Mesenchymal stem cell (in vitro differentiated cells and primary cell): ENCODE measurements at regions not wholly inside any gene's neighbourhood (a gene's known extent, or its start where the extent isn't known, plus 50 kb on each side); places are given as distances from the start of the nearest gene placed in this dataset.

Experiments
- DNase-seq: peaks from one replicate; pipeline ENCODE4 v3.0.0-alpha.2; 2013
- H2AFZ ChIP-seq: one replicate; pipeline ENCODE4 v1.6.1; 2013; ENCODE audit warnings: low read depth, mild to moderate bottlenecking, control low read depth, inconsistent platforms, low read length, moderate library complexity
- H2AK5ac ChIP-seq: 2 replicates; pipeline ENCODE4 v1.6.1; 2013; ENCODE audit warnings: low read length, moderate library complexity, mild to moderate bottlenecking, inconsistent platforms; ENCODE audit not compliant: severe bottlenecking
- H2BK120ac ChIP-seq: one replicate; pipeline ENCODE4 v1.6.1; 2013; ENCODE audit warnings: low read depth, mild to moderate bottlenecking, inconsistent platforms, low read length, moderate library complexity
- H2BK12ac ChIP-seq, 2 experiments: one replicate each; pipeline ENCODE4 v1.6.1; 2013; ENCODE audit warnings: inconsistent platforms in 2 of 2, low read length in 2 of 2, mild to moderate bottlenecking in 2 of 2, moderate library complexity in 2 of 2, control low read depth in 1 of 2
- H2BK15ac ChIP-seq: one replicate; pipeline ENCODE4 v1.6.1; 2013; ENCODE audit warnings: mild to moderate bottlenecking, low read depth, inconsistent platforms; ENCODE audit not compliant: poor library complexity, severe bottlenecking
- H2BK5ac ChIP-seq: 2 replicates; pipeline ENCODE4 v1.6.1; 2013; ENCODE audit warnings: low read depth, mild to moderate bottlenecking, low read length, control low read depth, inconsistent platforms; ENCODE audit not compliant: poor library complexity, severe bottlenecking
- H3K14ac ChIP-seq, 2 experiments: one replicate each; pipeline ENCODE4 v1.6.1; 2013; ENCODE audit warnings: inconsistent platforms in 2 of 2, low read length in 2 of 2, control low read depth in 1 of 2, mild to moderate bottlenecking in 1 of 2, moderate library complexity in 1 of 2
- H3K18ac ChIP-seq, 2 experiments: one replicate each; pipeline ENCODE4 v1.6.1; 2013; ENCODE audit warnings: inconsistent platforms in 2 of 2, low read length in 2 of 2, control low read depth in 1 of 2, low read depth in 1 of 2, mild to moderate bottlenecking in 1 of 2
- H3K23ac ChIP-seq, 2 experiments: one replicate each; pipeline ENCODE4 v1.6.1; 2013; ENCODE audit warnings: inconsistent platforms in 2 of 2, low read length in 2 of 2, mild to moderate bottlenecking in 2 of 2, moderate library complexity in 2 of 2, control low read depth in 1 of 2
- H3K27ac ChIP-seq: 2 replicates; pipeline ENCODE4 v1.5.1; 2013; ENCODE audit warnings: mild to moderate bottlenecking, moderate library complexity, low read length, control low read depth, inconsistent platforms; ENCODE audit not compliant: poor library complexity, severe bottlenecking
- H3K27me3 ChIP-seq, 2 experiments: 2 replicates each; pipeline versions ENCODE4 v1.6.1 to v1.7.0; 2013; ENCODE audit warnings: low read length in 2 of 2, mild to moderate bottlenecking in 2 of 2, moderate library complexity in 2 of 2, control low read depth in 1 of 2, inconsistent platforms in 1 of 2; ENCODE audit not compliant: control insufficient read depth in 1 of 2, insufficient read depth in 1 of 2
- H3K36me3 ChIP-seq, 2 experiments: 2 replicates each; pipeline versions ENCODE4 v1.6.1 to v1.7.0; 2013; ENCODE audit warnings: low read length in 2 of 2, control low read depth in 1 of 2, inconsistent platforms in 1 of 2, low read depth in 1 of 2, mild to moderate bottlenecking in 1 of 2; ENCODE audit not compliant: insufficient read depth in 2 of 2, control insufficient read depth in 1 of 2
- H3K4ac ChIP-seq, 2 experiments: one replicate each; pipeline ENCODE4 v1.6.1; 2013; ENCODE audit warnings: inconsistent platforms in 2 of 2, low read length in 2 of 2, mild to moderate bottlenecking in 2 of 2, moderate library complexity in 2 of 2, control low read depth in 1 of 2, low read depth in 1 of 2
- H3K4me1 ChIP-seq: 2 replicates; pipeline ENCODE4 v1.6.1; 2013; ENCODE audit warnings: low read depth, low read length, control low read depth; ENCODE audit not compliant: control insufficient read depth, insufficient read depth
- H3K4me2 ChIP-seq: 2 replicates; pipeline ENCODE4 v1.6.1; 2013; ENCODE audit warnings: low read length, mild to moderate bottlenecking, inconsistent platforms; ENCODE audit not compliant: poor library complexity, severe bottlenecking
- H3K4me3 ChIP-seq, 2 experiments: 2 replicates each; pipeline versions ENCODE4 v1.5.1 to v1.7.0; 2013; ENCODE audit warnings: low read length in 2 of 2, mild to moderate bottlenecking in 2 of 2, control low read depth in 1 of 2, low read depth in 1 of 2; ENCODE audit not compliant: insufficient read depth in 1 of 2
- H3K79me1 ChIP-seq: replicated peaks from 2 replicates; pipeline ENCODE4 v1.6.1; 2013; ENCODE audit warnings: mild to moderate bottlenecking, control low read depth, low read length, inconsistent platforms; ENCODE audit not compliant: poor library complexity, severe bottlenecking
- H3K9ac ChIP-seq: 2 replicates; pipeline ENCODE4 v1.7.0; 2013; ENCODE audit warnings: mild to moderate bottlenecking, low read length, moderate library complexity
- H3K9me3 ChIP-seq: 2 replicates; pipeline ENCODE4 v1.7.0; 2013; ENCODE audit warnings: mild to moderate bottlenecking, low read length; ENCODE audit not compliant: control insufficient read depth
- H4K8ac ChIP-seq: one replicate; pipeline ENCODE4 v1.6.1; 2013; ENCODE audit warnings: inconsistent platforms, mild to moderate bottlenecking, low read length, moderate library complexity
- H4K91ac ChIP-seq: one replicate; pipeline ENCODE4 v1.6.1; 2013; ENCODE audit warnings: mild to moderate bottlenecking, low read length, inconsistent platforms
- WGBS: methylation state at CpG from one replicate; pipeline ENCODE4 v1.1.7; 2013; ENCODE audit warnings: mixed read lengths; 5-methylcytosine and 5-hydroxymethylcytosine counted together

- Histone ChIP-seq H2BK5ac (no peak overlapping the region), H3K4me3 (no peak overlapping the region), H2BK120ac (no peak overlapping the region), H2AFZ (no peak overlapping the region), H3K27me3 (no peaks in the 10 kb centered on the region), H3K9ac (no peak overlapping the region), H2AK5ac (no peak overlapping the region), H3K4me2 (no peak overlapping the region), H3K18ac (no peak overlapping the region), H3K9me3 (peaks cover 21% of the 10 kb centered on the region), H4K8ac (no peak overlapping the region), H3K79me1 (no peaks in the 10 kb centered on the region), H3K27ac (no peak overlapping the region), H3K23ac (no peak overlapping the region), H3K14ac (no peak overlapping the region), H2BK15ac (no peak overlapping the region), H4K91ac (no peak overlapping the region), H3K4me1 (no peaks in the 10 kb centered on the region), H3K36me3 (no peaks in the 10 kb centered on the region), H3K4ac (no peak overlapping the region), H2BK12ac (no peak overlapping the region)
- no peak for DNase-seq
- 87% methylated on average over 7 of the region's 8 CpGs for WGBS
These were observed 295.8 kb upstream of the IRX2 start for GRCh38 chr5:3047212-3047774.

- H2BK120ac ChIP-seq: no peak overlapping the region
- no peak overlapping the region for H3K4me2 ChIP-seq
- H4K91ac ChIP-seq: no peak overlapping the region
- no peak overlapping the region for H3K4ac ChIP-seq
- H3K14ac ChIP-seq: no peak overlapping the region
- no peak overlapping the region for H2AK5ac ChIP-seq
- H3K9ac ChIP-seq: no peak overlapping the region
- no peak overlapping the region for H3K18ac ChIP-seq
- no peak overlapping the region for H2BK5ac ChIP-seq
- H3K27me3 ChIP-seq: no peaks in the 10 kb centered on the region
- H3K27ac ChIP-seq: no peak overlapping the region
- no peak overlapping the region for H2BK12ac ChIP-seq
- H2AFZ ChIP-seq: no peak overlapping the region
- no peak for DNase-seq
- no peak overlapping the region for H2BK15ac ChIP-seq
- no peak overlapping the region for H4K8ac ChIP-seq
- no peak overlapping the region for H3K23ac ChIP-seq
- no peaks in the 10 kb centered on the region for H3K79me1 ChIP-seq
- H3K9me3 ChIP-seq: peaks cover 15% of the 10 kb centered on the region
- no peaks in the 10 kb centered on the region for H3K36me3 ChIP-seq
- H3K4me1 ChIP-seq: no peaks in the 10 kb centered on the region
- no peak overlapping the region for H3K4me3 ChIP-seq
These were observed 292.1 kb upstream of the IRX2 start for GRCh38 chr5:3043600-3043999.

GRCh38 chr5:3041001-3041400, 289.5 kb upstream of the IRX2 start:
- no peak overlapping the region for H3K23ac ChIP-seq
- no peak overlapping the region for H2AK5ac ChIP-seq
- H2AFZ ChIP-seq: no peak overlapping the region
- H4K91ac ChIP-seq: no peak overlapping the region
- H2BK12ac ChIP-seq: no peak overlapping the region
- no peak overlapping the region for H3K4me2 ChIP-seq
- H3K9ac ChIP-seq: no peak overlapping the region
- H4K8ac ChIP-seq: no peak overlapping the region
- H2BK5ac ChIP-seq: no peak overlapping the region
- DNase-seq: no peak
- WGBS: 63% methylated on average over 2 of the region's 4 CpGs
- H2BK15ac ChIP-seq: no peak overlapping the region
- H3K27me3 ChIP-seq: no peaks in the 10 kb centered on the region
- H3K14ac ChIP-seq: no peak overlapping the region
- peaks cover 10% of the 10 kb centered on the region for H3K9me3 ChIP-seq
- no peak overlapping the region for H3K18ac ChIP-seq
- H3K4ac ChIP-seq: no peak overlapping the region
- no peaks in the 10 kb centered on the region for H3K4me1 ChIP-seq
- H2BK120ac ChIP-seq: no peak overlapping the region
- no peak overlapping the region for H3K27ac ChIP-seq
- no peak overlapping the region for H3K4me3 ChIP-seq
- no peaks in the 10 kb centered on the region for H3K79me1 ChIP-seq
- H3K36me3 ChIP-seq: no peaks in the 10 kb centered on the region

GRCh38 chr5:3036041-3036788, 284.7 kb upstream of the IRX2 start:
- no peak overlapping the region for H2BK15ac ChIP-seq
- peaks cover 4% of the 10 kb centered on the region for H3K9me3 ChIP-seq
- no peak overlapping the region for H2AFZ ChIP-seq
- H3K27me3 ChIP-seq: no peaks in the 10 kb centered on the region
- no peak overlapping the region for H2BK120ac ChIP-seq
- H3K9ac ChIP-seq: no peak overlapping the region
- H2BK12ac ChIP-seq: no peak overlapping the region
- no peak for DNase-seq
- 84% methylated on average over 12 of the region's 14 CpGs for WGBS
- no peak overlapping the region for H3K4ac ChIP-seq
- no peak overlapping the region for H3K27ac ChIP-seq
- no peaks in the 10 kb centered on the region for H3K36me3 ChIP-seq
- H3K23ac ChIP-seq: no peak overlapping the region
- H3K79me1 ChIP-seq: no peaks in the 10 kb centered on the region
- H3K4me2 ChIP-seq: no peak overlapping the region
- H3K14ac ChIP-seq: no peak overlapping the region
- H2AK5ac ChIP-seq: no peak overlapping the region
- H4K91ac ChIP-seq: no peak overlapping the region
- no peak overlapping the region for H3K18ac ChIP-seq
- H4K8ac ChIP-seq: no peak overlapping the region
- H3K4me1 ChIP-seq: no peaks in the 10 kb centered on the region
- H2BK5ac ChIP-seq: no peak overlapping the region
- H3K4me3 ChIP-seq: no peak overlapping the region
